SK-N-MC (cell line): ENCODE measurements at regions not wholly inside any gene's neighbourhood (a gene's known extent, or its start where the extent isn't known, plus 50 kb on each side); places are given as distances from the start of the nearest gene placed in this dataset.

Experiments
- DNase-seq: peaks from one replicate; pipeline ENCODE4 v3.0.0-alpha.2; 2011; ENCODE audit warnings: low read depth, low spot score
- H3K27ac ChIP-seq: fragments of 200-600 bp; sonication (generic); 2 replicates; pipeline ENCODE4 v1.5.1; 2016; ENCODE audit warnings: mixed run types
- H3K36me3 ChIP-seq: fragments of 200-600 bp; sonication (generic); 2 replicates; pipeline ENCODE4 v1.6.1; 2017; ENCODE audit warnings: antibody characterized with exemption, low read length, mixed read lengths; ENCODE audit not compliant: insufficient read depth
- H3K4me3 ChIP-seq: fragments of 200-600 bp; sonication (generic); 2 replicates; pipeline ENCODE4 v1.5.1; 2016
- H3K9ac ChIP-seq: fragments of 200-600 bp; sonication (generic); 2 replicates; pipeline ENCODE4 v1.8.0; 2017; ENCODE audit warnings: mixed run types, mixed read lengths; ENCODE audit not compliant: insufficient read length
- H3K9me3 ChIP-seq: fragments of 200-600 bp; sonication (generic); 2 replicates; pipeline ENCODE4 v1.6.1; 2017; ENCODE audit warnings: low read depth, mild to moderate bottlenecking, antibody characterized with exemption, low read length, moderate library complexity, mixed read lengths
- EZH2 ChIP-seq: fragments of 200-600 bp; sonication (generic); IDR thresholded peaks from one replicate; pipeline ENCODE4 v1.6.1; 2017; ENCODE audit warnings: antibody characterized with exemption
- FOXP2 ChIP-seq: optimal IDR thresholded peaks from 2 replicates; pipeline ENCODE3; 2011; ENCODE audit warnings: mild to moderate bottlenecking, moderate library complexity; ENCODE audit not compliant: insufficient read depth; ENCODE audit errors: extremely low read length, control extremely low read depth
- POLR2AphosphoS5 ChIP-seq: IDR thresholded peaks from 2 replicates; pipeline ENCODE4 v1.6.1; 2012; ENCODE audit warnings: mild to moderate bottlenecking, low read depth, low read length, borderline replicate concordance

DNA sequence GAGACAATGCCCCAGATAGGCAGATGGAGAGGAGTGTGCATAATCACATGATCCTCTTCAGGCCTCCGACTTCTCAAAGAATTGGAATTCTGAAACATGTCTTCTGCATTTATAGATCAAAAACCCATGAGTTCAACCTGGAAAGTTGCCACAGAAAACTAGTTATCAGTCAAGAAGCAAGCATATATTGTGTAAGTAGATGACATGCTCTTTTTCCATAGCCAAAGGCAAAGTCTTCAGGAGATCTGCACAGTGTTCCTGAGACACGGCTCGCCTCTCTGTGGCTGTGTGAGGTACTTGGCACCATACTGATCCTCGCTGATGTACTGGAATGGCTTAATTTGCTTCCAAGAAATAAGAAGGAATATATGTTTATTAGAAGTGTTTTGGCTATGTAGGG lies 213.5 kb upstream of the MKI67 start:
- Histone ChIP-seq H3K9me3 (no peaks in the 10 kb centered on the region), H3K9ac (no peak overlapping the region), H3K27ac (no peak overlapping the region), H3K36me3 (no peaks in the 10 kb centered on the region), H3K4me3 (no peak overlapping the region)
- TF ChIP-seq EZH2: no peak
- TF ChIP-seq FOXP2: no peak
- TF ChIP-seq POLR2AphosphoS5: no peak
- DNase-seq: no peak

DNA sequence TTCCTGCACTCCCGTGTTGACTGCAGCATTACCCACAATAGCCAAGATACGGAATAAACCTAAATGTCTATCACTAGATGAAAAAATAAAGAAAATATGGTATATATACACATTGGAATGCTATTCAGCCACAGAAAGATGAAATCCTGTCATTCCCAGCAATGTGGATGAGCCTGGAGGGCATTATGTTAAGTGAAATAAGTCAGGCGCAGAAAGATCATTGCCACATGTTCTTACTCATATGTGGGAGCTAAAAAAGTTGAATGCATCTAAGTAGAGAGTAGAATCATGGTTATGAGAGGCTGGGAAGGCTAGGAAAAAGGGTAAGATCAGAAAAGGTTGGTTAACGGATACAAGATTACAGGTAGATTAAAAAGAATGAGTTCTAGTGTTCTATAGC lies 219.1 kb upstream of the MKI67 start:
- H3K9me3 ChIP-seq: no peaks in the 10 kb centered on the region
- H3K9ac ChIP-seq: no peak overlapping the region
- TF ChIP-seq FOXP2: no peak
- no peak for TF ChIP-seq POLR2AphosphoS5
- no peak for TF ChIP-seq EZH2
- H3K4me3 ChIP-seq: peak overlapping the region; percentile 33
- H3K27ac ChIP-seq: peak overlapping the region; percentile 91
- no peaks in the 10 kb centered on the region for H3K36me3 ChIP-seq
- peak; percentile 66 for DNase-seq

- Histone ChIP-seq H3K27ac (no peak overlapping the region), H3K9me3 (no peaks in the 10 kb centered on the region), H3K4me3 (no peak overlapping the region), H3K36me3 (no peaks in the 10 kb centered on the region), H3K9ac (no peak overlapping the region)
- DNase-seq: no peak
- TF ChIP-seq FOXP2: no peak
- no peak for TF ChIP-seq POLR2AphosphoS5
- TF ChIP-seq EZH2: no peak
Measured at GRCh38 chr10:128360783-128361182, 234.6 kb upstream of the MKI67 start.

DNA sequence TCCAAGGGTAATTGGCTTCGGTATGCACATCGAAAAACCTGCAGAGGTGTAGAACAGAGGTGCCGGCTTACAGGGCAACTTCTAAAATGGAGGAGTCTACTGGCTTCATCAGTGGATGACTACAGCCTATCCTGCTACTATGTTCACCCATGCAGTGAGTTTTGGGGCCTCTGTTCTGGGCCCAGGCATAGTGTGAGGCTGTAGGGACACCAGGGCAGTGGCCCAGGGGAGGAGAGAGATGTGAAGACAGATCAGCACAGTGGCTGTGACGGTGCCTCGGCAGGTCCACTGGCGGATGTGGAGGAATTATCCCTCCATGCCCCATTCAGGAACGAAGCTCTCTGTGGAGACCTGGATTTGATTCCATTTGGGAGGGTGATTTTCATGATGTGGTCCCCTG lies 235.3 kb upstream of the MKI67 start:
- TF ChIP-seq POLR2AphosphoS5 (no peak), EZH2 (no peak), FOXP2 (no peak)
- no peak overlapping the region for H3K4me3 ChIP-seq
- no peaks in the 10 kb centered on the region for H3K36me3 ChIP-seq
- no peaks in the 10 kb centered on the region for H3K9me3 ChIP-seq
- no peak overlapping the region for H3K27ac ChIP-seq
- no peak for DNase-seq
- no peak overlapping the region for H3K9ac ChIP-seq

- DNase-seq: no peak
- Histone ChIP-seq H3K36me3 (no peaks in the 10 kb centered on the region), H3K9me3 (no peaks in the 10 kb centered on the region), H3K9ac (no peak overlapping the region), H3K4me3 (no peak overlapping the region), H3K27ac (no peak overlapping the region)
- TF ChIP-seq EZH2 (no peak), POLR2AphosphoS5 (no peak), FOXP2 (no peak)
Measured at GRCh38 chr10:128362514-128362913, 236.3 kb upstream of the MKI67 start.

DNA sequence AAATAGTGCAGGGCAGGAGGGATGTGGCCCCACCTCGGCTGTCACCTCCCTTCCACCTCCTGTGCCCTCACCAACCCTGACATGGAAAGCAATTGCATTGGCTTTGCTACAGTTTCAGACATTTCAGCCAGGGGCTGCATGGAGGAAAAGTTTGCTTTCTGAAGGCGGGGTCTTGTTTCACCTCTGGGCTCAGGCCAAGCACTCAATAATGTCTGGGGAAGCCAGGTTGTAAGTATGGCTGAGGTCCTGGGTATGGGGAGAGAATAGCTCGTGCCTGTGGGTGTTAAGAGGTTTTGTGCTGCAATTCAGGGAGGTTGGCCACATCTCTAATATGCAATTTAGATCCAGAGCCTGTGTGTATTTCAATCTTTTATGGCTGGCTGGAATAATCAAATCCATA lies 238.4 kb upstream of the MKI67 start:
- Histone ChIP-seq H3K9ac (no peak overlapping the region), H3K36me3 (no peaks in the 10 kb centered on the region), H3K4me3 (no peak overlapping the region), H3K9me3 (no peaks in the 10 kb centered on the region), H3K27ac (no peak overlapping the region)
- TF ChIP-seq EZH2: no peak
- no peak for TF ChIP-seq POLR2AphosphoS5
- TF ChIP-seq FOXP2: no peak
- DNase-seq: no peak

DNA sequence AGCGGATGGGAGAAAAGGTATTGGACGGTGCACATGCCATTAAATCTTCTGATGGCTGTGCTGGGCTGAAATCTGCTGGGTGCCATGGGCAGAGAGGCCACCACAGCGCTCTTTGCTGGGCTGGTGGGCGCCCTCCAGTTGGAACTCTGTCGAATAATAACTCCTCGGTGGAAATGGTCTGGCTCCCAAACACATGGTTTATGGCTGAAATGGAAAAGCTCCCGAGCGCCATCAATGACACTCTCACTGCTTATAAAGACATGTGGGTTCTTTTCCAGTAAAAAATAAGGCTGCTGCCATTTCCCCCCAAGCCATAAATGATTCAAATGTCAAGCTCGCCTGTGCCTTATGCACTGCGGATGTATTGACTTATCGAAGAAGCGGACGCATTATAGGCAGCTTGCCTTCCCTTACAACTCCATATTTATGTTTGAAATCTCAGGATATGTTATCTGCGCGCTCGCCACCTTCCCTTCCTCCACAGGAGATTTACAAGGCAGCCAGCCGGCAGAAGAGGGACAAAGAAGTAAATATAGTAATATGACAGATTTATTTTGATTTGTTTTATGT lies 239.0 kb upstream of the MKI67 start:
- H3K27ac ChIP-seq: no peak overlapping the region
- H3K36me3 ChIP-seq: no peaks in the 10 kb centered on the region
- H3K4me3 ChIP-seq: no peak overlapping the region
- H3K9ac ChIP-seq: no peak overlapping the region
- TF ChIP-seq EZH2 (no peak), FOXP2 (no peak), POLR2AphosphoS5 (no peak)
- no peak for DNase-seq
- H3K9me3 ChIP-seq: no peaks in the 10 kb centered on the region

GRCh38 chr10:128367807-128368206 lies 241.6 kb upstream of the MKI67 start:
- Histone ChIP-seq H3K9me3 (no peaks in the 10 kb centered on the region), H3K27ac (no peak overlapping the region), H3K4me3 (no peak overlapping the region), H3K9ac (no peak overlapping the region), H3K36me3 (no peaks in the 10 kb centered on the region)
- TF ChIP-seq POLR2AphosphoS5 (no peak), FOXP2 (no peak), EZH2 (no peak)
- no peak for DNase-seq

GRCh38 chr10:128369101-128369650 lies 243.0 kb upstream of the MKI67 start:
- TF ChIP-seq EZH2 (no peak), FOXP2 (no peak), POLR2AphosphoS5 (no peak)

More at GRCh38 chr10:128369101-128369650, 243.0 kb upstream of the MKI67 start:
- no peak for DNase-seq
- no peak overlapping the region for H3K27ac ChIP-seq
- no peaks in the 10 kb centered on the region for H3K36me3 ChIP-seq
- no peaks in the 10 kb centered on the region for H3K9me3 ChIP-seq
- no peak overlapping the region for H3K4me3 ChIP-seq
- H3K9ac ChIP-seq: no peak overlapping the region
